Astrocyte (in vitro differentiated cells and primary cell): ENCODE measurements at regions not wholly inside any gene's neighbourhood (a gene's known extent, or its start where the extent isn't known, plus 50 kb on each side); places are given as distances from the start of the nearest gene placed in this dataset.

ENCODE experiments used
- EZH2 ChIP-seq: IDR thresholded peaks from 2 replicates; pipeline ENCODE4 v1.6.1; 2012; ENCODE audit warnings: mild to moderate bottlenecking, low read length, inconsistent platforms; ENCODE audit not compliant: insufficient read depth
- TF ChIP-seq, protein P1 (sequence below): IDR thresholded peaks from 2 replicates; pipeline ENCODE4 v1.5.1; 2011; ENCODE audit warnings: low read depth, mild to moderate bottlenecking, inconsistent platforms, low read length, moderate library complexity; ENCODE audit not compliant: insufficient read depth

DNA sequence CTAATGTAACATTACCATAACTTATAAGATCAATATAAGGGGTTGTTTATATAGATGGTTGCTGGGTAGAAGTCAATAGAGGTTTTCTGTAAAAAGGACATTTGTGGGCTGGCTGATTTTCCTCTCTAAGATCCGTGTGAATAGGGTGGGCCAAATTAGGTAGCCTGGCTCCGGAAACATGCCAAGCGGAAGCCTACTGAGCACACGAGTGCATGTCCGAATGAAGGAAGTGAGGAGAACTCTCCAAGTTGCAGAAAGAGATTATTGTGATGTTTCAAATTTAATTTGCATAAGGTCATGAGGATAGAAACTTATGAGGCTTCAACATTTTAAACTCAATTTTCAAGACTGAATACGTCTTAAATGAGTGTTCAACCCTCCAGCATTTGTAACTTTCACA, 356.7 kb downstream of the SNAPC1 start:
- TF ChIP-seq EZH2 = no peak
- TF ChIP-seq, protein P1, sequence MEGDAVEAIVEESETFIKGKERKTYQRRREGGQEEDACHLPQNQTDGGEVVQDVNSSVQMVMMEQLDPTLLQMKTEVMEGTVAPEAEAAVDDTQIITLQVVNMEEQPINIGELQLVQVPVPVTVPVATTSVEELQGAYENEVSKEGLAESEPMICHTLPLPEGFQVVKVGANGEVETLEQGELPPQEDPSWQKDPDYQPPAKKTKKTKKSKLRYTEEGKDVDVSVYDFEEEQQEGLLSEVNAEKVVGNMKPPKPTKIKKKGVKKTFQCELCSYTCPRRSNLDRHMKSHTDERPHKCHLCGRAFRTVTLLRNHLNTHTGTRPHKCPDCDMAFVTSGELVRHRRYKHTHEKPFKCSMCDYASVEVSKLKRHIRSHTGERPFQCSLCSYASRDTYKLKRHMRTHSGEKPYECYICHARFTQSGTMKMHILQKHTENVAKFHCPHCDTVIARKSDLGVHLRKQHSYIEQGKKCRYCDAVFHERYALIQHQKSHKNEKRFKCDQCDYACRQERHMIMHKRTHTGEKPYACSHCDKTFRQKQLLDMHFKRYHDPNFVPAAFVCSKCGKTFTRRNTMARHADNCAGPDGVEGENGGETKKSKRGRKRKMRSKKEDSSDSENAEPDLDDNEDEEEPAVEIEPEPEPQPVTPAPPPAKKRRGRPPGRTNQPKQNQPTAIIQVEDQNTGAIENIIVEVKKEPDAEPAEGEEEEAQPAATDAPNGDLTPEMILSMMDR = no peak
